GM19397 (cell line): ENCODE measurements at regions not wholly inside any gene's neighbourhood (a gene's known extent, or its start where the extent isn't known, plus 50 kb on each side); places are given as distances from the start of the nearest gene placed in this dataset.

Experiments
- ATAC-seq: cut with Tn5 transposase; IDR thresholded peaks from one replicate; pipeline ENCODE4 v1.9.1; 2021; ENCODE audit warnings: mild to moderate bottlenecking, moderate library complexity; ENCODE audit not compliant: unreplicated experiment

DNA sequence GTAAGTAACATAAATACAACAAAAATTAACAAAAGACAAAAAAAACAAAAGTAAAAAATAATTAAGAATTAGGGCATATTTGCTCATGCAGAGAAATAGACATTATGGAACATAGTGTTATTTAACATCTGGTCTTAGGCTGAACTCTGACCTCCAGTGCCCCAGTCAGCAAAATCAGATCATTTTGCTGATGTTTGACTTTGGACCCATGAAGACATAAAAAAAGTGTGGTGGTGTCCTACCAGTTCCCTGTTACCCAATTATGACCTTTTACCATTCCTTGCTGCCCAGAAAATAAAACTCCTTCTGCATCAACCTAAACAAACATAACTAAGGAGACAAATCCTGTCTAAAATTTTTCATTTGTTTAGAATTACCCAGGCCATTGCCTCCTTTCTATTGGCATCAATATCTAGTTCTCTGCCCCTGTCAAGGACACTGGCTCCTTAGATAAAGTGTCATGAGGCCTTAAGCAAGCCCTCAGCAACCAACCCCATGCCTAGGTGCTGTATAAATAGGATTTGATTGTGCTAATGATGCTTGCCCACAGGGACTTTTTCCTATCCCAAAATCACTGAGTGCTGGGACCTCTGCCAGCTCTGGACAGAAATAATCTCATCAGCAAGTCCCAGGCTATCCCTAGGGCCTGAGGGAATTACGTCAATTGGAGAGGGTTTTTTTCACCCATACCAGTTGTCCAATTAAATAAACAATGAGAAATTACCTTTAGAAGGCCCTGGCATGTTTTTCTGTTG, 334.5 kb upstream of the UMPS start:
- ATAC-seq = no peak

DNA sequence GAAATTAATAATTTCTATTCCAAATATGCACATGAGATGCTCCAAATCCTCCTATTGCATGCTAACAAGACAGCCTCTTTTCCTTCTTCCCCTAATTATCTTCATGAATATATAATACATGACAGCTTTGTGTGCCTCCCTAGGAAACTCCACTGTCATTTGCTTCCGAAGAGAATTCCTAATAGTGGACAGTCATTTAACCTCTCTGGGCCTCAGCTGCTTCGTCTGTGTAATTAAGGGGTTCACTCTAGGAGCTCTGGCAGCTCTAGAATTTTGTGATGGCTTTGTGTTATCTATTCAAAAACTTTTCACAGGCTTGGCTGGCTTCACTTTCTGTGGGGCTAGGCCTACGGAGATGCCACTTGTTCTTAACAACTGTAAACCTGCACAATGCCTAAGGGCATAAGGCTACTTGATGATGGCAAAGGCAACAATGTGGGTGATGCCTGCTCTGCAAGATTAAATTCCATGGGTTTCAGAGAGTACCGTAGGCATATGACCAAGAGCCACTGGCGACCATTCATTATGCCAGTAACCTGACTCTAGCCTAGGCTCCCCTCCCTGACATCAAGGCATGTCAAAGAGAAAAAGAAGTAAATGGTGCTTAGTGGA, 333.8 kb upstream of the UMPS start:
- no peak for ATAC-seq

DNA sequence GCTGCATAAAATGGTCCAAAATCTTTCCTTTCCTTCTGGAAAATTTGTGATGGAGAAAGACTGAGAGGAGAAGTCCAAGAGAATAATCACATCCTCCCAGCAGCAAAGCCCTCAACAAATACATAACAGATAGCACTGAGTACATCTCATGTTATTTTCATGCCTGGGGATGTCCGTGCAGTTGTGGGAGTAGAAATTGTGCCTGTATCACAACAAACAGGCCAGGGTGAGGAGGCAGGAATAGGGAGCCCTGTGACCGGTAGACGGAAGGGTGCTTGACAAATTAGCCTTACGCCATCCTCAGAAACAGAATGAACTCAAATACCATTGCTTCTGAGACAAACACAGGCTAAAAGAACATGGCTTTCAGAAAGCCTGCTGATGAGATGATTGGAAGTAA, 333.2 kb upstream of the UMPS start:
- no peak for ATAC-seq

DNA sequence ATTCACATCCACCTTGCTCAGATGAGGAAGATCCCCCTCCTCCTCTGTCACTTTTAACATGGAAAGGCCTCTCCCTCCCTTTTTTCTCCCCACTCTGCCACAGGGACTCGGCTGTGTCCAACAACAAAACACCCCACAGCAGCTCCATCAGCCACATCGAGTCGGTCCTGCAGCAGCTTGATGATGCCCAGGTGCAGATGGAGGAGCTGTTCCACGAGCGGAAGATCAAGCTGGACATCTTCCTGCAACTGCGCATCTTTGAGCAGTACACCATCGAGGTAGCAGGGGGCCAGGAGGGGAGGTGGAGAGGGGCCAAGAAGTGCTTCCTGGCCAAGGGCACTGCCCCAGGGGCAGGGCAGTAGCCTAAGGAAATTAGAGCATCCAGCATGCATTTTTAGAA, 331.7 kb upstream of the UMPS start:
- no peak for ATAC-seq

DNA sequence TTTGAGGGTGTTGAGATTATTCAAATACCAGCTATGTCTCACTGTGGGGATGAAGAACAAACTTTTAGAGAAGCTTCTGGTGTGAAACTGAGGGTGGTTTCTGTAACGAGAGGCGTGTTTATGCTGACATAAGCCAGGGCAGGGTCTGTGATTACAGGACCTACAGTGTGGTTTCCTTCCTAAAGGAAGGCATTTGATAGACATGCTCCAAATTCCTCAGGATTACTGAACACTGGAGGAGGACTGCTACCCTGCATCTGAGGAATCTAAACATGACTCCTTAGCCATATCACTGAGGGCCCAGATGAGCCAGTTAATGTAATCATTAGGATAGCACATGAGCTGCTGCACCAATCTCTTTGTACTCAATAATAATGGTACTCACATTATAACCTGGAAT, 328.4 kb upstream of the UMPS start:
- no peak for ATAC-seq

DNA sequence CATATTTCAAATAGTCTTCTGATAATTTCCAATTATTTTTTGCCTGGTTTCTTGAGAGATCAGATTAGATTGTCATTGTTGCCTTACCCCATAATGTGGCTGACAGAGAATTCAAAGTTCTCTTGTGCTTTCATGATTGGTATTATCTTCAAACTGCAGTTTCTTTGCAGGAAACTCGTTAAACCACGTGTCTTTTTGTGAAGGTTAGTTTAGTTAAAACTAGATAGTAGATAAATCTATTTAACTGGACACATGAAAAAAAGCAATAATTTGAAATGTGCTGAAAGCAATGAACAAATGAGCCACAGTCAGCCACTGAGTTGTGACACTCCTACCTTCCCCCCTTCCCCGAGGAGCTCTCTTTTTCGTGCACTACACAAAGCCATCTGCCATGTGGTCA, 327.5 kb upstream of the UMPS start:
- ATAC-seq = no peak

DNA sequence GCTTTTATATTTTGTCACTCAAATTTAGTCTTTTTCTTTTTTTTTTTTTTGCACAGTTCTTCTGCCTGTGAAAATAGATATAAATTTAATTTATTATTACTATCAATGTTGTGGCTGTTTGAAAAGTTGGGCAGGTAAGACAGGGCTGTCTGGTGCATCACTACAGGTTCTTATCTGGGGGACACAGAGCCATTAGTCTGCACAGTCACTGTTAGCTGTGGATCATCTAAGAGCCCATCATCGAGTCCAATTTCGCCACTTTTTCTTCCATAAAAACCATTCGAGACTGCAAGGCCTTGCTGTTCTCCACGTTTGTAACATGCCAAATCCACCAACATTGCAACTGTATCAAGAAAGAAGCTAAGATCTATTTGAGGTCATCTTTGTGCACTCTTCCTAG, 325.6 kb upstream of the UMPS start:
- ATAC-seq = no peak

DNA sequence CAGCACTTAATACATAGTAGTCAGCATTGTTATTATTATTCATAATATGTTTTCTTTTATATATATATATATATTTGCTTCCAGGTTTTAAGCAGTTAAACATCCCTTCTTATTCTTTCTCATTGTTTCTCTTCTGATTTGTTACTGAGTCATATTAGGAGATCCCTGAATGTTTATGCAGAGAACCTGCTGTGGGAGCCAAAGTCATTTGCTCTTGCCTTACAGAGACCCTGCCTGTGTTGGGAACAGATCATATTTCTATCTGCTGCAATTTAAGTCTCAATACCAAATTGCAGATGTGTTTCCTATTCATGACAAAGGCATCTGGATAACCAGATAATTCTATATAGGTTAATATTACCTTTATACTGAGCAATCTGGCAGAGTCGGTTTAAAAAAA, 323.0 kb upstream of the UMPS start:
- ATAC-seq = no peak

DNA sequence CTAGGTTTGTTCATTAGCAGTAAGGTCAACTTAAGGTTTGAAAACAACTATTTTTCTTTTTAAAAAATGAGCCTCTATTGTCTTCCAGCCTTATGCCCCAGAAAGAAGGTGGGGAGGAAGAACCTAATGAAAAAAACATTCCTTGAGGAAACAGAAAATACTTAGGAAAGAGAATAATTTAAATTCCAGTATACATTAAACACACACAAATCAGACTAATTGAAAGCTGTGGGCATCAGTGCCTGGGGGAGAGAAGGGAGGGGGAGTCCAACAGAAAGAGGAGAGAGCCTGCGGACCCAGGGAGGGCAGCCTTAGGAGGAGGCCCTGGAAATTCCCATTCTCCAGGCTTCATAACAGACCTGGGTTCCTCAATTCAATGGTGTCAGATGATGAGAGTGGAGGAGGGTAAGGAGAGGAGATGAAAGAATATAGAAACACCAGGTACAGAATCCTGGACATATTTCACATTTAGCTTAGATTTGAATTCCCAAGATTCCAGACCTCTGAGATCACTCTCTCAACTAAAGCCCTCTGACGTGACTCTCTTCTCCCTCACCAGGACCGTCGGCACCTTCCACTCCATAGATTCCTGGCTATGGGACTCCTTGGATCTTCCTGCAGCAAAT, 320.5 kb upstream of the UMPS start:
- ATAC-seq = no peak

DNA sequence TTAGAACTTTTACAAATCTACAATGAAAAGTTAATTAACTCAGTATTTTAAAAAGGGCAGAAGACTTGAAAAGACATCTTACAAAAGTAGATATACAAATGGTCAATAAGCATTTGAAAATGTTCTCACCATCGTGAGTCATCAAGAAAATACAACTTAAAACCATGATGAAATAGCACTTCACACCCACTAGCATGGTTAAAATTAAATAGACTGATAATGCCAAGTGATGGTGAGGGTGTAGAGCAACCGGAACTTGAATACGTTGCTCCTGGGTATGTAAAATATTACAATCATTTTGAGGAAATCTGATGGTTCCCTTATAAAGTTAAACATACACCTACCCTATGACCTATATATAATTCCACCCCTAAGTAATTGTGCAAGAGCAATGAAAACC, 319.8 kb upstream of the UMPS start:
- ATAC-seq = no peak

DNA sequence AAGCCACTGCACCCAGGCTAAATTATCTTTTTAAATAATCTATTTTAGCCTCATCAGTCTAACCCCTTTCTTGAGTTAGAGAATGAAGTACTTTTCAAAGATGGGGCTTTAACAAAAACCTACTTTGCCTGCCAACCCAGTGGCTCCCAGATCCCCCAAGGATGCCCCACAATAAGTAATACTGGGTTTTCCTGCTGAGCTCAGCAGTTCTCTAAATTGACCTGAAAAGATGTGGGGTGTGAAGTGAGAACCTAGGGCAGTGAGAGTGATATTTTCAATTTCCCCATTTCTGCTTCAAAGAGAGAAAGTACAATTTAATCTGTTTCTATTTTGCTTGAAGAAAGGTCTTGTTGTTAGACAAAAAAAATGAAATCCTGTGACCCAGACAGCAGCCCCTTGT, 318.5 kb upstream of the UMPS start:
- ATAC-seq = no peak

DNA sequence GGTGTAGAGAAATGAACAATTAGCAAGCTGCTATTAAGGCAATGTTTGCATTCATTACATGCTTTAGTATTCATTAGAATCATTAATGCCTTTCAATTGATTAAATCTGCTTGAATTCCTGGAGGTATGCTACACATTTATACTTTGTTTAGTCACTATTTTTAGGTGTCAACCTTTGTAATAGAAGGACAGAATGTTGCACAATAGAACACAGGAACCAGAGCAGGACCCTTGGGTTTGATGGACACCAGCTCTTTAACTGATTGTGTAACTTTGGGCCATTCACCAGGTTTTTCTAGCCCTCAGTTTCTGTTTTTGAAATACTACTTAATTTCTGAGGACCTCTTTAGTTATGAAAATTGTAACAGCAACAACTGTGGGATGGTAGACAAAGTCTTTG, 317.6 kb upstream of the UMPS start:
- no peak for ATAC-seq

DNA sequence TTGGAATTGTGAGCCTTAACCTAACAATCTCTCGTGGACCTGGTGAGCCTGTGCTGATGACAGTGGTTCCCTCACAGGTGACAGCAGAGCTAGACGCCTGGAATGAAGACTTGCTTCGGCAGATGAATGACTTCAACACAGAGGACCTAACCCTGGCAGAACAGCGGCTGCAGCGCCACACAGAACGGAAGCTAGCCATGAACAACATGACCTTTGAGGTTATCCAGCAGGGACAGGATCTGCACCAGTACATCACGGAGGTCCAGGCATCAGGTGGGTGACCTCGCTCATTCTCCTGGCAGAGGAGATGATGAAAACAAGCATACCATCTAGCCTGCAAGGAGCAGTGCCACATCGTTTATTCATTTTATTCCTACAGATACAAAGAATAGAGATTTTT, 316.9 kb upstream of the UMPS start:
- ATAC-seq = no peak

DNA sequence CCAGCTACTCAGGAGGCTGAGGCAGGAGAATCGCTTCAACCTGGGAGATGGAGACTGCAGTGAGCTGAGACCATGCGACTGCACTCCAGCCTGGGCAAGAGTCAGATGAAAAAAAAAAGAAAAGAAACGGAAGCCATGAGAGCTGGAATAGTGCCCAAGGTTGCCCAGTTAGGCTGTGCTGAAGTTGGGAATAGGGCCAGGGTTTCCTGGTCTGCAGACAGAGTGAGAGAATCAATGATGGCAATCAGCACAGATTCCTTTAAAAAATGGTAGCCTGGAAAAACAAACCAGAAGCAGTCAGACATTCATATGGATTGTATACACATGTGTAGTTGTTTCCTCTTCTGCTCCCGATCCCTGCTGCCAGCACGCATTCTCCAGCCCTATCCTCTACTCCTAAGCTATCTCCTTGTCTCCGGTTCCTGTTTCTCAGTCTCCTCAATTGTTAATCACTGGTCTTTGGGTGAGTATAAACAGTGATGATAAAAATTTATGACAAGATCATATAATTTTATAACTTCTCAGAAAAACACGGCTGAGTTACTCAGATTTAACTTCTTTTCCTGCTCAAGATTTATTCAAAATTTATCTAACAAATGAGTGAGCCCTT, 316.2 kb upstream of the UMPS start:
- ATAC-seq = no peak

DNA sequence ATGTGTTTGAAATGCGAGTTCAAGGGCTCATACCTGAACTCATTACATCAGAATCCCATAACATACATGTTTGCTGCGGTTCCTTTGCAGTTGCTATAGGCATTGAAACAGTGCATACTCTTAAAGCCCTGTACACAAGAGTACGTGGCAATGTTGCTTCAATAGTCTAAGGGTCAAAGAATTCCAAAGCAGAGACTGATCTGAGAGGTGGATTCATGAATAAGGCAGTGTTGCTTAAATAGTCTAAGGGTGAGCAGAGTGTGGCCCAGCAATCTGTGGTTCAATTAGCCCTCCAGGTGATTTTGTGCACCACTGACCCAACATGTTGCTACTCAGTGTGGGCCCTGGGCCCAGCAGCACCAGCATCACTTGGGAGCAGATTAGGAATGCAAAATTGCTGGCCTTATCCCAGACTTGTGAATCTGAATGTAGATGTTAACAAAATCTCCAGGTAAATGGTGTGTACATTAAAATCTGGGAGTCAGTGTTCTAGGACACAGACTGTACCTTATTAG, 314.7 kb upstream of the UMPS start:
- ATAC-seq = no peak

DNA sequence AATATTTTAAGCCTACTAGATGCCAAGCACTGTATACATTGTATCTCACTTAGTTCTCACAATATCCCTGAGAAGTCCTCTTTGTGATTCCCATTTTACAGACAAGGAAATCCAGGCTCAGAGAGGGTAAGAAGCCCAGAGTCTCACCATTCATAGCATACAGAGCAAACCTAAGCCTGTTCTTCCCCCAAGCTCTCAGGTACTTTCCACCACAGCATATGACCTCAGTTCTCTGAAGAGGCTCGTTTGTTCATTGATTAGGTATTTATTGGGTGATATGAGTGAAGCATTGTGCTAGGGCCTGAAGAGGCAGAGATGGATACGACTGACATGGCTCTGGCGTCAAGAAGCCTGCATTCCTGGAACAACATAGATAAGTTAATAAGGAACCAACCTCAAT, 310.9 kb upstream of the UMPS start:
- ATAC-seq = no peak

DNA sequence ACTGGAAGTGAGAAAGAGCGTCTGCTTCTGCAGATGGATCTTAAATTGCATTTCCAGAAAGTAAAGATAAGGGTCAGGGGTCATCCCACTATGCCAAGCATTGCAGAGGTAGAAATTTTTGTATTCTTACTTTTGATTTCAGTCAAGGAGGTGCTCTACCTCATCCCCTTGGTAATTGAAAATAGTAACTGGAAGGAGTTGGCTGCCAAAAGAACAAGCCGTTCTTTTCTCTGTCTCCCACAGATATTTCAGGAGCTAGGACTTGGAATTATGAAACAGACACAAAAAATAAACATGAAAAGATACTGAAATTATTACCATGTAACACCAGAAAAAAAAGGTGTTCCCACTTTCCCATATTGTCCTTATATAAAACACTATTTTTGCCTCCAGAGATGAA, 309.9 kb upstream of the UMPS start:
- ATAC-seq = no peak

DNA sequence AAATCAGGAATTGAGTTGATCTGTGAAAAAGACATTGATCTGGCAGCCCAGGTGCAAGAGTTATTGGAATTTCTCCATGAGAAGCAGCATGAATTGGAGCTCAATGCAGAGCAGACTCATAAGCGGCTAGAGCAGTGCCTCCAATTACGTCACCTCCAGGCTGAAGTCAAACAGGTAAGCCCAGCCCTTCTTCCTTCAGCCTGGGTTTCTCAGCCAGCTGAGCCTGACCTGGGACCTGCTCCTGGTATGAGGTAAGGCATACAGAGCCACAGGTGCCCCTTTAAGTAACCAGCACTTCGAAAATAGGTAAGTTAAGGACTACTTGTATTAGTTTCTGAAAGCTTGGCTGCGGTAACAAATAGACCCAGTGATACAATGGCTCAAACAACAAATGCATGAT, 307.4 kb upstream of the UMPS start:
- ATAC-seq = no peak

DNA sequence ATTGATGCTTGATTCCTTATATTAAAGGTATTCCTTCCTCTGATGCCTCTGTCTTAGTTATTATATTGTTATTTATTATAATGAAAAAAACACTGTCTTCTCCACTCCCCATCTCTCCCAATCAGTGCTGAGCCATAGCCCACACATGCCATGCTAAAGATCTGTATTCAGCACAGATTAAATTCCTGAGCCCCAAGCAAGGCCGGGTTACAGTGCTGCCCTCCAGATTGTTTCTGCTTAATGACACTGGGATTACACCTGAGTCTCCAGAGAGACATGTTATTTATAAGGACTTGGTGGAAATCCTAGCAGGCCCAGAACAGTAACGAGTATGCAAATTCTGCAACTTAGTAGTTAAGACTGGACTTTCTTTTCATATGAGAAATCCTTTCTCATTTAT, 305.9 kb upstream of the UMPS start:
- no peak for ATAC-seq

DNA sequence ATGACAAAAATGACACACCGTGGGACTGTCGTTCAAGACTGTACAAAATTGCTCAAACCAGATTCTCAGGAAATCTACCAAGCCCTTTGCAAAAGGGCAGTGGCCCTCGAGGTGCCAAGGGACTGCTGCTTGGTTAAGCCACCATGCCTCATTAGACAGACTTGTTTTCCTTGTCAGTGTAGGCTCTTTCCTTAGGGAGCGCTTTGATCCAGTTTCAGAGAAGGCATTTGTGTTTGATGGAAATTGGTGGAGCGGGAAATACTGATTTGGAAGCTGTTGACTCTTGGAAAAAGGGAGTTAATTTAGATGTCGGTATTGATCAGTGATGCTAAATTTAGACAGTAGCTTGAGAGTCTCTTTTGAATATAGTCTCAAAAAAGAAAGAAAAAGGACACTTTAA, 304.3 kb upstream of the UMPS start:
- ATAC-seq = no peak

DNA sequence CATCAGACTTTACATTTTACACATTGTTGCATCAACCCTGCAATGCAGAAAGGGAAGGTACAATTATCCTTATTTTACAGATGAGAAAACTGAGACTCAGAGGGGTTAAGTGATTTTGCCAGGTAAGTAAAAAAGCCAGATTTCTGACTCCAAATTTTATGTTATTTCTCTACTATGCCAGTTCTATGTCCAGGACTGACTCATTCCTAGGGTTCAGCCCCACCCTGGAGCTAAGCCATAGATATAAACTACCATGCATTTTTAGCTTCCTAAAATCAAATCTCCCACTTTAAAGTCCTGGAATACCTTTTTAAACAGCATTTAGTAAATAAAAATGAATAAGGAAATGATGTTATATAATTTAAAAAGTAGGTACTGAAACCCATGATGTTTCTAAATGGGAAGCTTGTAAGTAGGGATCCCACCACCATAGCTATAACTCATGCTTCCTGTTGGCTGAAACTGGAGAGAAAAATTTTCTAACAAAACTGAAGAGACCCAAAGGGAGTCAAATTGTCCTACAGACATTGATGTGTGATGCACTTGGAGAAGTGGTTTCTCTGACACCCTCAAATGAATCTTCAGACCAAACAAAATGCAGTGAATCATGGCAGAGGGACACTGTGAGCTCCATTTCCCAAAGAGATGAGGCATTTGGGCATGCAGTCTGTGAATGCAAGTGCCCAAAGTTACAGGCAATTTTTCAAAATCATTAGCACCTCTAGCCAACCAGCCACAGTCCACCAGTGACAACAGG, 301.7 kb upstream of the UMPS start:
- ATAC-seq = no peak
